NCI-H460 (cell line): ENCODE measurements at regions not wholly inside any gene's neighbourhood (a gene's known extent, or its start where the extent isn't known, plus 50 kb on each side); places are given as distances from the start of the nearest gene placed in this dataset.
"Not testable (repeated sequence)": the region's sequence is repeated elsewhere in the genome, so short reads cannot be mapped to it uniquely, and the experiment has no call there.

Experiments used
- DNase-seq: peaks from one replicate; pipeline ENCODE4 v3.0.0-alpha.2; 2016; ENCODE audit warnings: low read depth; ENCODE audit errors: extremely low read depth

DNA sequence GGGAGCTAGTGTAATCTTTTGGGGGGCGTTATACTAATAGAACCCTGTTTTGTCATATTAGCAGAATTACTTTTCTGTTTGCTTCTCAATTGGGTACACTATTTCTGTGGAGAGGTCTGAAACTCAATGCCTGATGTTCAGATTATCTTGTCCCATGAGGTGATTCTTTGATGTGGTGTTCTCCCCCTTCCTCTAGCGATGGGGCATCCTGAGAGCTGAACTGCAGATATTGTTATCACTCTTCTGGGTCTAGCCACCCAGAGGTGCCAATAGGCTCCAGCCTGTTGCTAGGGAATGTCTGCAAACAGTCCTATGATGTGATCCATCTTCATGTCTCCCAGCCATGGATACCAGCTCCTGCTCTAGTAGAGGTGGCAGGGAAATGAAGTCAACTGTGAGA lies 233.1 kb upstream of the RASA1 start:
- no peak for DNase-seq

- DNase-seq, result no peak
Observed at GRCh38 chr5:87042554-87042953, 225.1 kb upstream of the RASA1 start.

GRCh38 chr5:87048156-87048555 lies 219.5 kb upstream of the RASA1 start:
- no peak for DNase-seq

DNA sequence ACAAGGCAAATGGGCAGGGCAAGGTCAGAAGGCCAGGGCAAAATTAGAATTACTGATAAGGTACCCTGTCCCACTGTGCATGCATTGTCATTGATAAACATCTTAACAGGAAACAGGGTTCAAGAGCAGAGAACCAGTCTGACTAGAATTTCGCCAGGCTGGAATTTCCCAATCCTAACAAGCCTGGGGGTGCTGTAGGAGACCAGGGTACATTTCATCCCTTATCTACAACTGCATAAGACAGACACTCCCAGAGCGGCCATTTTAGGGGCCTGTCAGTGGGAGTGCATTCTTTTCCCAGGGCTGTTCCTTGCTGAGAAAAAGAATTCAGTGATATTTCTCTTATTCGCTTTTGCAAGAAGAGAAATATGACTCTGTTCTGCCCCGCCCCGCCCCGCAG lies 218.7 kb upstream of the RASA1 start:
- not testable (repeated sequence) for DNase-seq

DNA sequence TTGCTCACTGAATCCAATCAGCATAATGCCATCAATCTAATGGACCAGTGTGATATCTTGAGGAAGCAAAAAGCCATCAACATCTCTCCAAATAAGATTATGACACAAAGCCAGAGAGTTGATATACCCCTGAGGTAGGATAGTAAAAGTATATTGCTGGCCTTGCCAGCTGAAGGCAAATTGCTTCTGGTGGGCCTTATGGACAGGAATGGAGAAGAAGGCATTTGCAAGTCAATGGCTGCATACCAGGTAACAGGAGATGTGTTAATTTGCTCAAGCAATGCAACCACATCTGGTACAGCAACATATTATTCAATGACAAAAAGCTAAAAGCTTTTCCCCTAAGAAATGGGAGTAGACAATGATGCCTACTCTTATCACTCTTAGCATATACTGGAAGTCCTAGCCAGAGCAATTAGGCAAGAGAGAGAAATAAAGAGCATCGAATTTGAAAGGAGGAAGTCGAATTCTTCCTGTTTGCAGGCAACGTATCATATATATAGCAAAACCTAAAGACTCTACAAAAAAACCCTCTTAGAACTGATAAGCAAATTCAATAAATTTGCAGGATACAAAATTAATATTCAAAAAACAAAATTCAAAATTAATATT lies 216.1 kb upstream of the RASA1 start:
- no peak for DNase-seq

DNA sequence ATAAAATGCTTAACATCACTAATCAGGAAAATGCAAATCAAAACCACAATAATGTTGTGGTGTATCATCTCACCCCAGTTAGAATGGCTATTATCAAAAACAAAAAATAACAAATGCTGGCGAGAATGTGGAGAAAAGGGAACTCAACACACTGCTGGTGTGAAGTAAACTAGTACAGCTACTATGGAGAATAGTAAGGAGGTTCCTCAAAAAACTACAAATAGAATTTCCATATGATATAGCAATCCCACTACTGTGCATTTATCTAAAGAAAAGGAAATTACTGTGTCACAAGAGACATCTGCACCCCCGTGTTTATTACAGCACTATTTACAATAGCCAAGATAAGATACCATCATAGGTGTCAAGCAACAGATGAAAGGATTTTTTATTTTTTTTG lies 214.5 kb upstream of the RASA1 start:
- no peak for DNase-seq

- no peak for DNase-seq
Observed at GRCh38 chr5:87054821-87055220, 212.9 kb upstream of the RASA1 start.

DNA sequence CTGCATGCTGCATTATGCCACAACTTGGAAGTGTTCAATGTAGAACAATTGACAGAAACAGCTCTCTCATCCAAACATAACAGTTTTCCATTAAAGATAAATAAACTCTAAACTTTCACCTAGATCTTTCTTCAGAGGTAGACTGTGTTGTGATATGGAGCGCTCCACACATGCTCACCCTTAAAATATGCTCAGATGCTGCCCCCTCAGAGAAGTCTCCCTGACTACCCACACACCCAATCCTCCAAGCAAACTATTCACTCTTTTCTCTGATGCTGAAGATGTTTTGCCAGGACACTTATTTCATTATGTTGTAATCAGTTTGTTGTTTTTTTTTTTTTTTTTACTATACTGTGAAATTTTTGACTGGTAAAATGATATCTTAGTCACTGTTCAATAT lies 206.6 kb upstream of the RASA1 start:
- no peak for DNase-seq

- DNase-seq, result no peak
Observed at GRCh38 chr5:87069311-87069710, 198.4 kb upstream of the RASA1 start.

GRCh38 chr5:87069974-87070608 lies 197.6 kb upstream of the RASA1 start:
- no peak for DNase-seq

DNA sequence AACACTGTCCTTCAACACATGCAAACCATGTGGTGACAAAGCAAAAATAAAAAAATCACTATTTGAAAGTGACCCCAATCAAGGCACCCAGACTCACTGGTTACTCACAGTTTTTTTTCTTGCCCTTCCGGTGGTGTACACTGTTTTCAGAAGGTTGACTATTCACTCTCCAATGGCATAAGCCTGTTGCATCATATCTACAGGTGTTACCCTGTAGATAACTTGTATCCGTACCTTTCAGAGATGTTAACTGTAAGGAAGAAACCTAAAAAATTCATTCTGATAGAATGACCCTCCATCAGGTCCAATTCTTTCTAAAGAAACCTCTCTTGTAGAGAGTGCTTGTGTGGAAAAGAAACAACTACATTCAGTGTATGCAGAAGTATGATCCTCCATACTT lies 193.6 kb upstream of the RASA1 start:
- no peak for DNase-seq

- DNase-seq, result no peak
Observed at GRCh38 chr5:87074934-87075541, 192.6 kb upstream of the RASA1 start.

GRCh38 chr5:87076411-87076810 lies 191.3 kb upstream of the RASA1 start:
- no peak for DNase-seq

GRCh38 chr5:87076931-87077330 lies 190.8 kb upstream of the RASA1 start:
- DNase-seq, result no peak

DNA sequence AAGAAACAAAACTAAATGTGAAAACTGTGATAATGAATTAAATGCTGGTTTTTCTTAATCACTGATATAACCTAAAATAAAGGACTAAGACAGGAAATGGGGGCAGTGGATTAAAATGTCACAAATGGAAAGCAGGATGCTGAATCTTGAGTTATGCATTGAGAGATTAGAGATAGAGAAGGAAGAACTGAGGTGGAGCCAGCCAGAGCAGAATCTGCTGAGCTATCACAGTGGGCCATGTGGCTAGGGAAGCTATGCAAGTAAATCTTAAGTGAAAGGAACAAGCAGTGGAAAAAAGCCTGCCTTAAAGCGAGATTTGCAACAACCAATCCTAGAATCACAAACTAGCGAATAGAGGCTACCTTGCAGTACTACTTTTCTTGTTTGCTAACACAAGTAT lies 188.5 kb upstream of the RASA1 start:
- no peak for DNase-seq

- no peak for DNase-seq
Observed at GRCh38 chr5:87081016-87081415, 186.7 kb upstream of the RASA1 start.

GRCh38 chr5:87081511-87082372 lies 185.9 kb upstream of the RASA1 start:
- DNase-seq, result no peak

GRCh38 chr5:87094347-87094746 lies 173.3 kb upstream of the RASA1 start:
- no peak for DNase-seq

- DNase-seq, result no peak
Observed at GRCh38 chr5:87094833-87095232, 172.8 kb upstream of the RASA1 start.

DNA sequence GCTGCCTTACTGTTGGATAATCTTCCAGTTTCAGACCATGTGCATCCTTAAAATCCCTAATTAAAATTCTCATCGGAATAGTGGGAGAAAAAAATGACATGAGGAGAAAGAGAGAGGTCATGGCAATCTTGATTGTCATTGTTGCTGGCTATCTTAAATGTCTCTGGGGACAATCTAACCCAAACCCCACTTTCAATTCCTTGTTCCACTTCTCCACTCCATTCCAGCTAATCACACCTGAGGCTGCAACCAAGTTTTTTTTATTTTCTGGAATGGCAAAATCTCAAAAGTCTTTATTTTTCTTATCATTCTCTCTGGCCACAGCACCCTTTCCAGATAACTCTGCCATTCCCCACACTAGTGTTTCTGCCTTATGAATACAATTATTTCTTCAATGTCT lies 171.9 kb upstream of the RASA1 start:
- DNase-seq, result no peak

DNA sequence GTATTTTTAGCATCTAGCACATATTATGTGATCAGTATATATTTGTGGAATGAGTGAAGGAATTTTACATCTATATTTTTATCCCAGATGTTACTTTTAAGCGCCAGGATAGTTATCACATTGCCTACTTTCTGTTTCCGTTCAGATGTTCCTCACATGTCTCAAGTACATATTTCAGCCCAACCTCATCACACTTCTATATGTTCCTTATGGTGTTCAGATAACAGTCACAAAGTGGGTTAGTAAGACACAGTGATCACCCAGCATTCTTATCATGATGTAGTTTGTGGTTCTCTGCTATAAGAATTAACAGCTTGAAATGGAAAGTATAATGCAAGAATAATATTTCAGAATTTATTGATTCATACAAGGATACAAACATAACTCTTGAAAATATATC lies 170.0 kb upstream of the RASA1 start:
- no peak for DNase-seq
